PC-9 (cell line): ENCODE measurements at regions not wholly inside any gene's neighbourhood (a gene's known extent, or its start where the extent isn't known, plus 50 kb on each side); places are given as distances from the start of the nearest gene placed in this dataset.

ENCODE experiments used
- CTCF ChIP-seq: fragments of 200-600 bp; sonication (generic); conservative IDR thresholded peaks from 2 replicates; pipeline ENCODE4 v1.6.1; 2017; ENCODE audit warnings: mixed run types, antibody characterized with exemption, mild to moderate bottlenecking, moderate library complexity
- EZH2 ChIP-seq: fragments of 200-600 bp; sonication (generic); IDR thresholded peaks from 2 replicates; pipeline ENCODE4 v1.8.0; 2017; ENCODE audit warnings: antibody characterized with exemption, low read depth

GRCh38 chr17:59456428-59456827, 109.0 kb upstream of the DHX40 start:
- TF ChIP-seq CTCF (no peak), EZH2 (no peak)
